IPS DF 6.9 (cell line): ENCODE measurements at regions not wholly inside any gene's neighbourhood (a gene's known extent, or its start where the extent isn't known, plus 50 kb on each side); places are given as distances from the start of the nearest gene placed in this dataset.
"Not testable (repeated sequence)": the region's sequence is repeated elsewhere in the genome, so short reads cannot be mapped to it uniquely, and the experiment has no call there.

Experiments used
- DNase-seq: peaks from one replicate; pipeline ENCODE4 v3.0.0-alpha.2; 2013; ENCODE audit warnings: low read depth, low spot score
- H3K27ac ChIP-seq: one replicate; pipeline ENCODE4 v1.5.1; 2013; ENCODE audit warnings: low read length, control low read depth
- H3K27me3 ChIP-seq: 2 replicates; pipeline ENCODE4 v1.6.1; 2013; ENCODE audit warnings: mild to moderate bottlenecking, low read length; ENCODE audit not compliant: control insufficient read depth, insufficient read depth
- H3K36me3 ChIP-seq: 2 replicates; pipeline ENCODE4 v1.6.1; 2013; ENCODE audit warnings: low read length; ENCODE audit not compliant: control insufficient read depth, insufficient read depth
- H3K4me1 ChIP-seq: 2 replicates; pipeline ENCODE4 v1.6.1; 2013; ENCODE audit warnings: low read length; ENCODE audit not compliant: control insufficient read depth, insufficient read depth
- H3K4me3 ChIP-seq: 2 replicates; pipeline ENCODE4 v1.5.1; 2013; ENCODE audit warnings: mild to moderate bottlenecking, low read length
- H3K9me3 ChIP-seq: 2 replicates; pipeline ENCODE4 v1.6.1; 2013; ENCODE audit warnings: low read length, inconsistent platforms; ENCODE audit not compliant: control insufficient read depth, insufficient read depth
- whole genome bisulfite sequencing: extraction: QIAGEN DNeasy Blood & Tissue Kit; methylation state at CpG from one replicate; pipeline ENCODE4 v1.1.7; 2013; ENCODE audit warnings: mixed read lengths, missing lambda C conversion rate; ENCODE audit not compliant: insufficient read length, insufficient coverage; 5-methylcytosine and 5-hydroxymethylcytosine counted together

DNA sequence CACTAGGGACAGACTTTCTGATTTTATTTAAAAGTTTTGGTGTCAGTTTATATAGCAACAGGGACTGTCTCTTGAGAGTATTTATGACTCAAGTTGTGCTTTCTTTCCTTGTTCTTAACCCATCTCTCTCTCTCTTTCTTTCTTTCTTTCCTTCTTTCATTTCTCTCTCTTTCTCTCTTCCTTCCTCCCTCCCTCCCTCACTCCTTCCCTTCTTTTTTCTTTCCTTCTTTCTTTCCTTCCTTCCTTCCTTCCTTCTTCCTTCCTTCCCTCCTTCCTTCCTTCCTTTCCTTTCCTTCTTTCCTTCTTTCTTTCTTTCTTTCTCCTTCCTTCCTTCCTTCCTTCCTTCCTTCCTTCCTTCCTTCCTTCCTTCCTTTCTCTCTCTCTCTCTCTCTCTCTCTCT lies 77.8 kb upstream of the PODXL start:
- not testable (repeated sequence) for H3K27ac ChIP-seq, H3K4me1 ChIP-seq, H3K4me3 ChIP-seq

DNA sequence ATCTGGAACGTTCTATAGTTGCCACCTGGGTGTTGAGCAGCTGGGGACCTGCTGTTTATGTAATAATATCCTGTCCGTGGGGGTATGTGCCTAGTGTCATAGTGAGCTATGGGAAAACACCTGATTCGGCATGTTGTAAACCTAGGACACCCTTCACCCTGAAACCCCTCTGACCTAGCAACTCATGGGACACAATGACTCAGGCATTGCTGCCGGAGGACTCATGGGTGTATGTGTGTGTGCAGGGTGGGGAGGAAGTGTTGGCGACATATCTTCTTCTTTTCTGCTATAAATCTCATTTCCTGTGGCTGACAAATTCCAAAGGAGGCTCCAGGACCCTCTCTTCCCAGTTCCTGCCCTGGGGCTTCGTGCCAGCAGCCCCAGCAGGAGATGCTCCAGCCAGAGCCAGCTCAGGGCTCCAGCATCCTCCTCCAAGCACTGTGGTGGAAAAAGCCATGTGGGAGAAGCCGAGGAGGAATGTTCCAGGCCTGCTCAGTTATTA lies 77.0 kb upstream of the PODXL start:
- Histone ChIP-seq H3K36me3 (no peaks in the 10 kb centered on the region), H3K9me3 (no peaks in the 10 kb centered on the region), H3K4me3 (no peak overlapping the region), H3K27ac (no peak overlapping the region), H3K27me3 (no peaks in the 10 kb centered on the region), H3K4me1 (peaks cover 4% of the 10 kb centered on the region)
- DNase-seq, result no peak
- no CpG with 5 or more reads among the region's 7 CpGs for WGBS

More for the DNA sequence above, 77.8 kb upstream of the PODXL start:
- not testable (repeated sequence) for H3K9me3 ChIP-seq, DNase-seq, H3K27me3 ChIP-seq, H3K36me3 ChIP-seq

DNA sequence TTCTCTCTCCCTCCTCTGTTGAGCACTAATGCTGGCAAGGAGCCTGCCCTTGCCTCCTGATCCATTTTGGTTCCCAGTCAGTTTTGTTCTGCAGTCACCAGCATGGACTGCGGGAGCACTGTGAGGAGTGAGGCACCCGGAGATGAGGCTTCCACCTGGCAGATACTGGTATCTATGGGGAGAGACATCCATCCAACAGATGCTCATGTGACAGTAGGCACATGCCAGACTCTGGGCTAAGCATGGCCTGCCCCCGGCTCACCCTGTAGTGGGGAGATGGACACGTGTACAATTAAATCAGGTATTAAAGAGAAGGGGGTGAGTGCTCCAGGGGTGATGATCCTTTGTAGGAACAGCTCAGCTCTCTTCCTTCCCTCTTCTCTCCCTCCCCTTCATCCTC lies 74.0 kb upstream of the PODXL start:
- Histone ChIP-seq H3K4me1 (peaks cover 5% of the 10 kb centered on the region; the same call in 1 of the 2 replicates), H3K36me3 (no peaks in the 10 kb centered on the region), H3K4me3 (no peak overlapping the region), H3K9me3 (no peaks in the 10 kb centered on the region), H3K27ac (no peak overlapping the region), H3K27me3 (no peaks in the 10 kb centered on the region)
- WGBS, result no CpG with 5 or more reads among the region's 4 CpGs
- DNase-seq, result no peak

DNA sequence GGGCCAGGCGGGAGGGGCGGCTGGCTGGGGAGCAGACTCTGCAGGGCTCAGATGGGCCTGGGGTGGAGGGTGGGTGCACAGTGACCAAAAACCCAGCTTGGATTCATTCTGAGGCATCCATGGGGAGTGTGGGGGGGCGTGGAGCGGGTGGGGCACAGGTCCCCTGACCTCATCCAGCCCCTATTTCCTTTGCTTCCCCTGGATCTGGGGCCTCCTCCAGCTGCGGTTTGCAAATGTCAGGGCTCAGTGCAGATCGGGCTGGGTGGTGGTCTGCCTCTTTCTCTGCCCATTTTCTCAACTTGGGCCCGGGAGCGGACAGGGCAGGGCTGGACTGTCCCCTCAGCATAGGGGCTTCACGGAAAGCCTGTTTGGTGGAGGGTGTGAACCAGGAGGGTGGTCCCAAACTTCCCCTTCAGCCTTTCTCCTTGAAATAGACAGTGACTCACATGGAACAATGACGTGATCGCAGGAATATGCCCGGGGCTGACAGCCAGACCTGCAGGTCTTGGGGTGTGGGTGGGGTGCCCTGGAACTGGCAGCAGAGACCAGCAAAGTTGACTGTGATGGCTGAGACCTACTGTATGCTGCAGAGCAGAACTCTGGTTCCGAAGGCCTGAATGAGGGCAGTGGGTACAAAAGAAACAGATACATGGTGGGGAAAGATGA lies 72.9 kb upstream of the PODXL start:
- no peaks in the 10 kb centered on the region for H3K9me3 ChIP-seq
- H3K27me3 ChIP-seq, result no peaks in the 10 kb centered on the region
- H3K36me3 ChIP-seq, result no peaks in the 10 kb centered on the region
- no CpG with 5 or more reads among the region's 13 CpGs for WGBS
- no peak overlapping the region for H3K4me3 ChIP-seq
- DNase-seq, result no peak
- H3K4me1 ChIP-seq, result peaks cover 5% of the 10 kb centered on the region; the same call in 1 of the 2 replicates
- H3K27ac ChIP-seq, result no peak overlapping the region

DNA sequence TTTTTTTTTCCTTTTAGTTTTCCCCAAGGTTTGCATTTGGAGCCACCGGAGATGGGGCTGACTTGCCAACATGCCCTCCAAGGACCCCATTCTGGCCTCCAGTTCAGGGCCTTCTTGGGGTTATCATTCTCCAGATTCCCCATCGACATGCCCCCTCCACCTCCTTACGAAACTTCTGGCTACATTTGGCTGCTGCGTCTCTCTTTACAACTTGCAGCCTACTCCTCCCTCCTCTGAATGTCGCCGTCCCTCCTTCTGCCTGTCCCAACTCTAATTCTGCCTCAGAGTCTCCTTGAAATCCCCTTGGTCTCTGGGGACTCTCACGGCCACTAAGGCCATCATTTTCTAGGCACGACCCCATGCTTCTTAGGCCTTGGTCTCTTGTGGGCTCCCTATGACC lies 72.2 kb upstream of the PODXL start:
- Histone ChIP-seq H3K27ac (no peak overlapping the region), H3K27me3 (no peaks in the 10 kb centered on the region), H3K4me1 (peaks cover 5% of the 10 kb centered on the region; the same call in 1 of the 2 replicates), H3K4me3 (no peak overlapping the region), H3K36me3 (no peaks in the 10 kb centered on the region), H3K9me3 (no peaks in the 10 kb centered on the region)
- no peak for DNase-seq
- WGBS, result no CpG with 5 or more reads among the region's 8 CpGs

DNA sequence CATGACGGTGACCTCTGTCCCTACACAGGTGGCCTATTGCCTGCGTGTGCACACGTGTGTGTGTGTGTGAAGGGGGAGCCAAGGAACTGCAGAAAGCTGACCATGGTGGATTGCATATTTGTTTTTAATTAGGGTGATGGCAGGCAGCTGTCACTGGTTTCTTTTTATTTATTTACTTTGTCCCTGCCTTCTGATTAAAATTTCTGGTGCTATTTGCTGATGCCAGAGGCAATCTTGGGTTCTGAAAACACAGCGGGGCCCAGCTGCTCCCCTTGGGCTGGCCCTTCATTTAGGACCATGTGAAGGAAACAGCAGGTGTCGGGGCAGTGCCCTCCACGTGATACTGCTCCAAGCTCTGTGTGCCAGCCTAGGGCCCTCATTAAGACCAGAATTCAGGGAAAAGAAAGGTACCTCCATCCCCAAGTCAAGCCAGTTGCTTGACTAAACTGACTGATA lies 71.3 kb upstream of the PODXL start:
- no peak for DNase-seq
- Histone ChIP-seq H3K9me3 (no peaks in the 10 kb centered on the region), H3K4me3 (no peak overlapping the region), H3K36me3 (no peaks in the 10 kb centered on the region), H3K4me1 (peaks cover 5% of the 10 kb centered on the region; the same call in 1 of the 2 replicates), H3K27ac (no peak overlapping the region), H3K27me3 (no peaks in the 10 kb centered on the region)
- no CpG with 5 or more reads among the region's 6 CpGs for WGBS

DNA sequence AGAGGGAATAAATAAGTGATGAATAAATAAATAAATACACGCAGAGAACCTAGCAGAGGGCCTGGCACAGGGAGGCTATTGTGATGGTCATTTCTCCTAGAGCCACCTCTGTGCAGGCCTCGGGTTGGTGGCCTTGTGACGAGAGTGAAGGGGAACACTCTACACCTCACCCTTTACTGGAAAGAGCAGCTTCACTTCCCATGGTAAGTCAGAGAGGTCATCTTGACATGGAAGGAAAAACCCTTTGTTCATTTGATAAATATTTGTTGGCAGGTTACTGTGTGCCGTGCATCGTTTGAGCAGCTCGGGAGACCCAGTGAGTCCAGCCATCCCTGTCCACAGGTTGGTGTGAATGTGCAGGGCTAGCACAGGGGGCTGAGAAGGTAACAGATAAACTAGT lies 70.2 kb upstream of the PODXL start:
- WGBS, result no CpG with 5 or more reads among the region's 6 CpGs
- no peaks in the 10 kb centered on the region for H3K9me3 ChIP-seq
- H3K36me3 ChIP-seq, result no peaks in the 10 kb centered on the region
- H3K4me1 ChIP-seq, result peaks cover 5% of the 10 kb centered on the region; the same call in 1 of the 2 replicates
- H3K27ac ChIP-seq, result no peak overlapping the region
- H3K27me3 ChIP-seq, result no peaks in the 10 kb centered on the region
- DNase-seq, result no peak
- no peak overlapping the region for H3K4me3 ChIP-seq

DNA sequence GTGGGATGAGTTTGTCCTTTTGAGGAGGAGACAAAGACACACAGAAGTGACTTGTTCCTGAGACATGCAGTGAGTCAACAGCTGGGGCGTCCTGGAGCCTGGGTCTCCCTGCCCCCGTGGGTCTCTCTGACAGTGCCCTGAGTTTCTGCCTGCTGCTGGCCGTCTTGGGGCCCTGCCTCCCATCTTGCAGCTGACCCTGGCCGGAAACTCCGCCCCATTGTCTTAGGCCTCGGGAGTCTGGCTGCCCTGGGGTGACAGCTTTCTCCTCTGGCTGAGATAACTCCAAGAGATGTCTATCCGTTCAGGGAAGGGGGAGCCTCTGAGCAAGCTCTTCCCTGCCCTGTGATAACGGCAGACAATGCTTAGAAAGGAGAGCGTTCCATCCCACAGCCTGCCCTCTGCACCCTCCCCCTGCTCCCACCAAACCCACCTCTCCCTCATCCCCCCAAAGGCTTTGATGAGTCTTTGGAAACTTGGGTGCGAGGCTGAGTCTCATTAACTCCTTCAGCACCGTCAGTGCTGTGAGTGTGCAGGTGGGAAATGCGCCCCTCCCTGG lies 69.5 kb upstream of the PODXL start:
- Histone ChIP-seq H3K9me3 (no peaks in the 10 kb centered on the region), H3K27ac (no peak overlapping the region), H3K4me3 (no peak overlapping the region), H3K36me3 (no peaks in the 10 kb centered on the region), H3K4me1 (peaks cover 5% of the 10 kb centered on the region; the same call in 1 of the 2 replicates), H3K27me3 (no peaks in the 10 kb centered on the region)
- no peak for DNase-seq
- WGBS, result no CpG with 5 or more reads among the region's 12 CpGs

DNA sequence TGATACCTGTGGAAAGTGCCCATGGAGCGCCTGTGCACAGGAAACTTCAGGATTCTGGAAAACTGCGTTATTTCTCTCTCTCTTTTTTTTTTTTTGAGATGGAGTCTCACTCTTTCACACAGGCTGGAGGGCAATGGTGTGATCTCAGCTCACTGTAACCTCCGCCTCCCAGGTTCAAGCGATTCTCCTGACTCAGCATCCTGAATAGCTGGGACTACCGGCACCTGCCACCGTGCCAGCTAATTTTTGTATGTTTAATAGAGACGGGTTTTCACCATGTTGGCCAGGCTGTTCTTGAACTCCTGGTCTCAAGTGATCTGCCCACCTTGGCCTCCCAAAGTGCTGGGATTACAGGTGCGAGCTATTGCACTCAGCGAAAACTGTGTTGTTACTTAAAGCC lies 68.9 kb upstream of the PODXL start:
- DNase-seq, H3K4me1 ChIP-seq, H3K27ac ChIP-seq, H3K4me3 ChIP-seq, H3K27me3 ChIP-seq, H3K9me3 ChIP-seq, H3K36me3 ChIP-seq: not testable (repeated sequence)
- WGBS, result no CpG with 5 or more reads among the region's 9 CpGs

DNA sequence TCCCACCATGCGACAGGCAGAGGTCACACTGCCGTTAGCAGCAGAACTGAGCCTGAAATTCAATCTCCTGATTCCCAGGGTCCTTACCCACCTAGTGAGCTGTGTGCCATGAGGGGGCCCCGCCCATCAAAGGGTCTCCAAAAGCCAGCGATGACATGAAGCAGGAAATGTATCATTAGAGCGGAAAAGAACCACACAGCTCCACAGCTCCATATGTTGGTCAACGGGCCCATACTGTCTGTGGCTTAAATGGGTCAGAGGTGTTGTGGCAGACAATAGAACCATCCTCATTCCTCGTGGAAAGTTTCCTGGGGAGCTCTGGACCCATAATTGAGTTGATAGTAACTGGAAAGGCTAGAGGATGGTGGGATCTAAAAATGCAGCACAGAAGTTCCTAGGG lies 68.1 kb upstream of the PODXL start:
- H3K27me3 ChIP-seq, result no peaks in the 10 kb centered on the region
- peaks cover 9% of the 10 kb centered on the region for H3K4me1 ChIP-seq
- no peak overlapping the region for H3K27ac ChIP-seq
- no peak overlapping the region for H3K4me3 ChIP-seq
- DNase-seq, result no peak
- no peaks in the 10 kb centered on the region for H3K9me3 ChIP-seq
- H3K36me3 ChIP-seq, result no peaks in the 10 kb centered on the region
- WGBS, result no CpG with 5 or more reads among the region's 7 CpGs

DNA sequence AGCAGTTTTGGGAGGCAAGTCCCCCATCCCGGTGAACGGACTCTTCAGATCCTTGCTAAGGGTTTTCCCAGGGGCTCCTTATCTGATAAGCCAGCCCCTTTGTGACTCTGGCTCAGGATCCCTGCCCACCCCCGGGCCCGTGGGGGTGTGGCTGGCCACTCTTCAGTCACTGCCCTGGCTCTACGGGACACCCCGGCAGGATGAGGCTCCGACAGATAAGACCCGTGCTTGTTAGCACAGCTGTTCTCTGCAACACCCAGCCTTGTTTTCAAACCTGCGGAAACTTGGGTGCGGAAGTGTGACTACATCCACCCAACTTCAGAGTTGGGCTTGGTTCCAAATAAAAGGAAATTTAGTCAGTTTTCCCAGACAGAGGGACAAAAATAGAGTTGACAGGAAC lies 66.7 kb upstream of the PODXL start:
- peaks cover 7% of the 10 kb centered on the region for H3K4me1 ChIP-seq
- H3K36me3 ChIP-seq, result no peaks in the 10 kb centered on the region
- no CpG with 5 or more reads among the region's 10 CpGs for WGBS
- no peaks in the 10 kb centered on the region for H3K27me3 ChIP-seq
- no peak overlapping the region for H3K27ac ChIP-seq
- H3K9me3 ChIP-seq, result no peaks in the 10 kb centered on the region
- H3K4me3 ChIP-seq, result no peak overlapping the region
- DNase-seq, result no peak
